ENCODE measurements at regions not wholly inside any gene's neighbourhood (a gene's known extent, or its start where the extent isn't known, plus 50 kb on each side); places are given as distances from the start of the nearest gene placed in this dataset.

- TF ChIP-seq POLR2A (IDR thresholded peaks at IDR 0.05; ENCODE audit: extremely low read depth, insufficient read length) (no peak), CTCF (IDR thresholded peaks at IDR 0.05; ENCODE audit: low read depth, low read length) (no peak), MAX (IDR thresholded peaks at IDR 0.05; ENCODE audit: low read depth, low read length) (no peak)
Measured at GRCh38 chr3:127488141-127488672, 102.3 kb downstream of the TPRA1 start.

Measured in NB4 (cell line).